GM18868 (cell line): ENCODE measurements at regions not wholly inside any gene's neighbourhood (a gene's known extent, or its start where the extent isn't known, plus 50 kb on each side); places are given as distances from the start of the nearest gene placed in this dataset.
"Not testable (repeated sequence)": the region's sequence is repeated elsewhere in the genome, so short reads cannot be mapped to it uniquely, and the experiment has no call there.

Source experiments
- ATAC-seq: cut with Tn5 transposase; IDR thresholded peaks from one replicate; pipeline ENCODE4 v1.9.1; 2021; ENCODE audit warnings: mild to moderate bottlenecking, moderate library complexity; ENCODE audit not compliant: unreplicated experiment

- ATAC-seq, result no peak
Measured at GRCh38 chr14:49033131-49033530, 553.0 kb downstream of the RPS29 start.

DNA sequence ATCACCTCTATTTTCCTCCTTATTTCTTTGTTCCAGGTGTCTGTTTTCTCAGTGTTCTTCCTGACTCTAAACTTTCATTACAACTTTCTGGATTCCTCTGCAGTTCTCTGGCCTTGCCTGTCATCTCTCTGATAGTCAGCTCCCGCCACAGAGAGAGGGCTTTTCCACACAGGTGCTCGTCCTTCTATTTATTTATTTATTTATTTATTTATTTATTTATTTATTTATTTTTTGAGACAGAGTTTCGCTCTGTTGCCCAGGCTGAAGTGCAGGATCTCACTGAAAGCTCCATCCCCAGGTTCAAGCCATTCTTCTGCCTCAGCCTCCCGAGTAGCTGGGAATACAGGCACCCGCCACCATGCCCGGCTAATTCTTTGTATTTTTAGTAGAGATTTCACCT, 554.5 kb downstream of the RPS29 start:
- not testable (repeated sequence) for ATAC-seq

GRCh38 chr14:49019467-49020115, 566.6 kb downstream of the RPS29 start:
- peak; percentile 83 for ATAC-seq

DNA sequence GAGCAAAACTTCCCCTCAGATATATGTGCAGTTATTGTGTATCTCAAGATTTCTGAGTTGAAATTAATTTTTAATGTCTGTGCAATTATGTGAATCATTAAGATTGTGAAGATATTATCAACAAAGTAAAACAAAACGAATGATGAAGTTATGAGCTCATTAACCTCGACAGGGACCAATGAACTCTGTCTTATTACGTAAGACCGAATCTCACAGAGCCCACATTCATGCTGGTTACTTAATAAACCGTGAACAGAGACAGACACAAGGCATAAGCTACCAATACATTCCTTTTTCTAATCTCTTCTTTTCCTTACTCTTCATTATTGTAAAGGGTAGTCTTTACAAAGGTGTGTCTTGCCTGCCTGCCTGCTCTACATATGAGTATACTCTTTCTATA, 568.7 kb downstream of the RPS29 start:
- no peak for ATAC-seq

DNA sequence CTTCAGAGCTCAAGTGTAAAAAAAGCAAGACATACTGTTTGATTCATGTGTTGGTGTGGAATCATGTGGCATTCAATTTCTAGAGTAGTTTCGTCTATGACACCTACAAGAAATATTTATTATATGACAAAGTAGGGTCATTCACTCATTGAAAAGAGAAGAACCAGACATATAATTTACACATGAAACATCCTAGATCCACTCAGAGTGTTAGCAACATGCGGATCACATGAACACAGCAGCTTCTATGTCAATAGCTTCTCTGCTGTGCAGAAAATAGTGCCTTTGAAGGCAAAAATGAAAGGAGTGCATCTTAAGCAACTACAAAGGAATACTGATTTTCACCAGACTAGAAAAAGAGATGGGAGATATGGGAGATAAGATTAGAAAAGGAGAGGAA, 569.8 kb downstream of the RPS29 start:
- no peak for ATAC-seq

- ATAC-seq, result no peak
Measured at GRCh38 chr14:49014476-49014875, 571.7 kb downstream of the RPS29 start.

GRCh38 chr14:49008363-49008762, 577.8 kb downstream of the RPS29 start:
- no peak for ATAC-seq

GRCh38 chr14:48991141-48991540, 595.0 kb downstream of the RPS29 start:
- ATAC-seq, result no peak

DNA sequence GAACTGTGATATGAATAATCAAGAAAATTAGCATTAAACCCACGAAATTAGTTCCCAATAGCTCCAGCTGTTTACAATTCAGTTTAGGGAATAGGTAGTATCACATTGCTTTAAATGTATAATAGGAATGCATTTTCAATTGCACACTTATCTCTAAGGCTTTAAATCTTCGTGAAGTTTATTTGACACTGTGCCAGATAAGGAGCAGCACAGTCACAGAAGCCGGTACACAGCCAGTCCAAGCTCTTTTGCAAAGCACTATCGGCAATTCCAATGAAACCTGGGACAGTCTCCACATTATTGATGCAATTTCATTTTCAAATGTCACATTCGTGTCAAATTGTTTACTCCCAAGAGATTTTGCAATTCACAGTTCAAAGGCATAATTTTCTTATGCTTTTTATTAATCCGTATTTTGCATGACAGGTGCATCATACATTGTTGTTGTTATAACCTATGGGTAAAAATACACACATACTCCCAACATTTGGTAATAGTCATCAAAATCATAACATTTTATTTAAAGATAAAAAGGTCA, 602.8 kb downstream of the RPS29 start:
- ATAC-seq, result no peak

- no peak for ATAC-seq
Measured at GRCh38 chr14:48974994-48975393, 611.2 kb downstream of the RPS29 start.

- ATAC-seq, result no peak
Measured at GRCh38 chr14:48973151-48973550, 613.0 kb downstream of the RPS29 start.

DNA sequence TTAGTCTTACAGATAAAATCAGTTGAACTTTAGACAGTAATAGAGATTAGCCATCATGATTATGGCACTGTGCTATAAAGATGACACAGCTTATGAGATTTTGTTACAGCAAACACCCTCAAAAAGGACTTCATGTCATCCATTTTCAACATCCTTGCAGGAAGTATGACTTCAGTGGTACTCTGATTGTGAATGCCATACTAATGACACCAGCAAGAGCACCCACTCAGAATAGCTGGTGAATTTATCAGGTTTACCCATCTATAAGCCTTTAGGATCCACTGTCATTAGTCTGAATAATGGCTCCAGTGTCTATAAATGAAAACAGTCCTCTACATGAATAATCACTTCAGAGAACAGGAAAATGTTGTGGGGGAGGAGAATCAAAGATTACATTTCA, 615.2 kb downstream of the RPS29 start:
- ATAC-seq, result no peak

- ATAC-seq, result no peak
Measured at GRCh38 chr14:48967419-48967818, 618.8 kb downstream of the RPS29 start.

DNA sequence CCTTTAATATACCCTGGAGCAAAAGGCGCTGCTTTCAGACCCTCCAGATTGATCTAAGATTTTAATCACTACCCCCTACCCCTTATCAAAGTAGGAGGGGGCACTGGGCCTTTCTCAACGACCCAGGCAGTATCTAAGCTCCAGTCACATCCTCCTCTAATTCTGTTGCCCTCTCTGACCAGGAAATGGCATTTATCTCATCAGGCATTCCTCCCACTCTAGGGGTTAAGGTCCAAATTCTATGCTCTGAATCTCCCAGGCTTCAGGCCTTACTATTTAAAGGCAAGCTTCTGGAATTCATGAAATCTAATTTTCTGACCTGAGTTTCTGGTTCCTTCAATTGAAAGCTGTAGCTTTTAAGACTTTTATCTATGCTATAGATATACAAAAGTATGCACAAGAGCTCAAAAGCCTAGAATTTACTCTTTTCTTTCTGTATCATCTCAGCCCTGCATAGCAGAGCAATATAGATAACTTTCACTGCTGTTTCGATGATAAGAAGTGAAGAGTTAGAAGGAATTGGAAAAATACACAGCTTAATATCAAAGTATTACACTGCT, 622.9 kb downstream of the RPS29 start:
- no peak for ATAC-seq

DNA sequence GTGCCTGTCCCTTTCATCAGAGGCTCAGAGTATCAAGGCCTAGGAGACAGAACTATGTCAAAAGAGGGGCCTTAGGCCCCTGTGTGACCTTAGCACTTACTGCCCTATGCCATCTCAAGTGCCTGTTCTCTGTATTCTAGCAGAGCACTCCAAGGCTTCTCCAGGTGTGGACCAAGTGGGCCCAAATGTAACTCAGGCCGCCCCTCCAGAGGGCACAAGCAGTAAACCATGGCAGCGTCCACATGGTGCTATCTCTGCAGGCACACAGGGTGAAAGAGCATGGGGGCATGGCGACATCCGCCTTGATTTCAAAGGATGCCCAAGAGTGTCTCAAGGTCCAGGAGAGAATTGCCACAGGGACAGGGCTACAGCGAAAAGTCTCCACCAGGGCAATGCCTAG, 628.7 kb downstream of the RPS29 start:
- ATAC-seq, result no peak

DNA sequence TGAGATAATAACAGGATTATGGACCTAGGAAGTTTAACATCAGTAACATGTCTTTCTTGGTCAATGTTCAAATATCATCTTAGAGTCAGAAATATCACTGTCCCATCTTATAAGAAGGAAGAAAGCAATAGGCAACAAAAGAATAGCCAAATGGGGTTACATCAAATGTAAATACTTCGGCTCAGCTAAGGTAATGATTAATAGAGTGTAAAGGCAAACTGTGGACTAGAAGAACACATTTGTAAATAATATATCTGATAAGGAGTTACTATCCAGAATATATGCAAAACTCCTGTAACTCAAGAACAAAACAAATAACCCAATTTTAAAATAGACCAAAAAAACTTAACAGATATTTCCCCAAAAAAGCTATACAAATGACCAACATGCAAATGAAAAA, 630.3 kb downstream of the RPS29 start:
- ATAC-seq, result no peak

DNA sequence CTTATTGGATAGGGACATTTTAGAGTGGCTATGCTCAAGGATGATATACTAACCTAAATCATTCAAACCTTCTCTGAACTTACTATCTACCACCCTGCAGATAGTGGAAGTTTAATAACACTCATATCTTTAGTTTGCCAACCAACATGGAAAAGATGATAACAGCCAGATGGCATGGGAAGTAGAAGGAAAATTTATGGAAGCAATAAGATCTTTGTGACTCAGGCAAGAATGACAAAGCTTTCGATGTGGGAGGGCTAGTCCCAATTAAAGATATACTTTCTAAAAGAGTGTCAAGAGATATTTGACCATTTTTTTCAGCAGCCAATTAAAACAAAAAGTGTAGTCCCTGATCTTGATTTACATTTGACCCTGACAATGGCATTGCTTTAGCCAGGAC, 631.7 kb downstream of the RPS29 start:
- no peak for ATAC-seq

DNA sequence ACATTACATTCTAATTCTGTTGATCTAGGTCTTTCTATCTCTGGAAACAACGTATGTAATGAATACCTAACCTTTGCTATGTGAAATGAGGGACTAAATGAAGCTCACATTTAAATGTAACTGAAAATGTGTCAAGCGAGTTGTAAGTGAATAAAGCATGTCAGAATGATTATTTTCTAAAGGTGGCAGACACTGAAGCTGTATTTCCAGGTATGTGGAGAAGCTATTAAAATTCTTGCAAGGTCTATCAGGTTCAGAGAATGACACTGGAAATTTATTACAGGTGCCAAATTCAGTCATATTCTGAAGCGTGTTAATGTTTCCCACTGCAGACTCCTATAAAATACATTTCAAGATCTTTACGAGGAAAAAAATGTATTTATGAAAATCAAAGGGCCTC, 641.4 kb downstream of the RPS29 start:
- ATAC-seq, result no peak

- no peak for ATAC-seq
Measured at GRCh38 chr14:48943913-48944312, 642.3 kb downstream of the RPS29 start.

DNA sequence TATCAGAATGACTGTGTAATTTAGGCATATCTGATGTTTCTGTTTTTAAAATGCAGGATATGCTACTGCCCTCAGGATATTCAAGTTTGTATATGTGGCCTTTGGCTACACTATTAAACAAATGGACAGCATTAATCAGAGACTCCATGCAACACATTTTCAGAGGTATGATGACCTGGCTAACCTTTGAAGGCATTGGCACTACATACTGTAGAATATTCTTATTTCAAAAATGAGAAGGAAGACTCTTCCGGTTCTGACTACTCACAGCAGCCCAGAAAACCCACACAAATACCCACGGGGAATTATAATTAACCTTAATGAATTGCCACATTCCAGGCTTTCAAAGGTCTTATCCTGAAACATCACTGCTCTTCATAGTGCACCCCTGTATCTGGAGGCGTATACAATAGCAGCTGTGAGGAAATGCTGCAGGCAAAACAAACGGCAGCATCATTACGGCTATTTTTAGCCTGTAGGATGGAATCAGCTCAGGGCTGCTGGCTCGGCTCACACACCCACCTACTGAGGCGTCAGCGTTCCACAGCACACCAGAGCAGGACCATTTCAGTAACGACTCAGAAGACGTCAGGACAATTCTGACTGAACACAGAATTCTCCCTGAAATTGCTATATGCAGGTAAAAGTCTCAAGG, 648.5 kb downstream of the RPS29 start:
- ATAC-seq, result no peak

- no peak for ATAC-seq
Measured at GRCh38 chr14:48936849-48937248, 649.3 kb downstream of the RPS29 start.

- no peak for ATAC-seq
Measured at GRCh38 chr14:48936362-48936761, 649.8 kb downstream of the RPS29 start.
